ENCODE measurements at regions not wholly inside any gene's neighbourhood (a gene's known extent, or its start where the extent isn't known, plus 50 kb on each side); places are given as distances from the start of the nearest gene placed in this dataset.
"Not testable (repeated sequence)": the region's sequence is repeated elsewhere in the genome, so short reads cannot be mapped to it uniquely, and the experiment has no call there.

- DNase-seq (ENCODE audit: low read depth): no peak
These were observed 454.2 kb upstream of the KLHL29 start for GRCh38 chr2:22930781-22931180.

GRCh38 chr2:22932288-22932687 lies 452.7 kb upstream of the KLHL29 start:
- no peak for DNase-seq (ENCODE audit: low read depth)

DNA sequence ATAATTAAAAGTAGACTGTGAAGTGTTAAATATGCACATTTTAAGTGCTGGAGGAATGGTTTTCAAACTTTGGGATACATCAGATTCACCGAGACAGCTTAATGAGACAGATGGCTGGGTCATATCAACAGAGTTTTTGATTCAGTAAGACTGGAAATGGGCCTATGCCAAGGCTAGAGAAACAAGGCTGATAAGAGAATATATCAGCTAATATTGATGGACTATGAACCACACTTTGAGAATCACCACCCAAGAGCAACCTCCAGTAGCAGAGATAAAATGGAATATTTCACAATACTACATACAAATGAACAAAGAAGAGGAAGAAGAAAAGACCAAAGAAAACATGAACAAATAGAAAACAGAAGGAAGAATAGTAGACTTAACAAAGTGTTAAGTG lies 450.2 kb upstream of the KLHL29 start:
- DNase-seq (ENCODE audit: low read depth): no peak

GRCh38 chr2:22942441-22942840 lies 442.5 kb upstream of the KLHL29 start:
- no peak for DNase-seq (ENCODE audit: low read depth)

- no peak for DNase-seq (ENCODE audit: low read depth)
These were observed 440.8 kb upstream of the KLHL29 start for GRCh38 chr2:22944143-22944542.

GRCh38 chr2:22946553-22946952 lies 438.4 kb upstream of the KLHL29 start:
- DNase-seq (ENCODE audit: low read depth): no peak

GRCh38 chr2:22947741-22948140 lies 437.2 kb upstream of the KLHL29 start:
- DNase-seq (ENCODE audit: low read depth): no peak

DNA sequence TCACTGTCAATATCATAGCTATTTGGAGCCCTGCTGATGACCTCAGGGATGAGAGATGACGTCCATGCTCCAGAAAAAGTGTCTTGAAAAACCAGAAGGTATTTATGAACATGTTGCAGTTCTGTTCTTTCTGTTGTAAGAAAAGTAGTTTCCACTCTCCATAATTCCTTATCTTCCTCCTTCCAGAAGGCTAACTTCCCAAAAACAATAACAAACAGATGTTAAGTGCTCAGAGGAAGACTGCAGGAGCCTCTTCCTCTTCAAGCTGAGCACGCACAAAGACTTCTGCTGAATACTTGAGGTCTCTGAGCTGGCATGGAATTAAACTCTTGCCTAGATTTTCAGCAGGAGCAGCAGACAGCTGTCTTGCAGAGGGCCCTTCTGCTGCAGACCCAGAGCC lies 434.5 kb upstream of the KLHL29 start:
- no peak for DNase-seq (ENCODE audit: low read depth)

- no peak for DNase-seq (ENCODE audit: low read depth)
These were observed 432.2 kb upstream of the KLHL29 start for GRCh38 chr2:22952656-22953225.

DNA sequence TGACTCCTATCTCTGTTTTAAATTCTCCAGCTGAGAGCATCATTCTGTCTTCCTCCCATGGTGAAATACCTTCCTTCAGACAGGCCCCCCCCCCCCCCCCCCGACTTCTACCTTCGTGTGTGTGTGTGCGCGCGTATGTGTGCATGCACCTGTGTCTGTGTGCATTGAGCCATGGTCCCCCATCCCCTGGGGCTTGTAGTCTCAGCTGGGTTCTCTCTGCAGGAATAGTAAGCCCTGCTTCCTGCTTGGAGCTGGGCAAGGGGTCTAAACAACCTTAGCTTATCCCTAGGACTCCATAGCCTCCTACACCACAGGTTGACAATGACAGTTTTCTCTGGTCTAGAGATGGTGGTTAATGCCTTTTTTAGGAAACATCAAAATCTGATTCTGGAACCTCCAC lies 427.5 kb upstream of the KLHL29 start:
- DNase-seq (ENCODE audit: low read depth): no peak

GRCh38 chr2:22958308-22958707 lies 426.7 kb upstream of the KLHL29 start:
- DNase-seq (ENCODE audit: low read depth): no peak

DNA sequence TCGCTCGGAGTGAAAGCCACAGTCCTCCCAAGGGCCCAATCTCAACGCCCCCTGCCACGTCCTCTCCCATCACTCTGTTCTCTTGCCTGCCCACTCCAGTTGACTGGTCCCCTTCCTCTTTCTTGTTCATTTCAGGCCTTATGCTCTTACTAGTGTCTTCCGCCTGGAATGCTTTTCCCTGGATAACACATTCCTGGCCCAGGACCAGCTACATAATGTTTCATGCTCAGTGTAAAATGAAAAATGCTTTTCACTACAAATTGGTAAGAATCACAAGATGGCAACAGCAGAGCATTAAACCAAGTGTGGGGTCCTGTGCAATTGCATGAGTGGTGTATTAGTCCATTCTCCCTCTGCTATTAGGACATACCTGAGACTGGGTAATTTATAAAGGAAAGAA lies 417.2 kb upstream of the KLHL29 start:
- DNase-seq (ENCODE audit: low read depth): no peak

DNA sequence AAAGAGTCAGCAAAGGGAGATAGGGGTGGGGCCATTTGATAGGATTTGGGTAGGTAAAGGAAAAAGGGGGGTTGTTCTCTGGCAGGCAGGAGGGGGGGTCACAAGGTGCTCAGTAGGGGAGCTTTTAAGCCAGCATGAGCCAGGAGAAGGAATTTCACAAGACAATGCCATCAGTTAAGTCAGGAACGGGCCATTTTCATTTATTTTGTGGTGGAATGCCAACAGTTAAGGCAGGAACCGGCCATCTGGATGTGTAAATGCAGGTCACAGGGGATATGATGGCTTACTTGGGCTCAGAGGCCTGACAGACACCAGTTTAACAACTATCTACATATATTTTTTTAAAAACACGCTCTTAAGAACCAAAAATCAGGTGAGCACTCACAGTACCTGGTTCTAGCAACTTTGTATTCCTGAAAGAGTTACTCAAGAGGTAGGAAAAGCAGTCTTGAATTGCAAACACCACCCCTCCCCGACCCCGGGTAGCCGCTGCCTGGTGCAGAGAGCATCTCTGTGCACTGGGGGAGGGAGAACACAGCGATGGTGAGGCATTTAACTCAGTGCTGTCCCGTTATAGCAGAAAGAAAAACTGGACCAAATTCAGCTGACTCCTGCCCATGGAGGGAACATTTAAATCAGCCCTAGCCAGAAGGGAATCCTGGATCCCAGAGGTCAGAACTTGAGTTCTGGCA lies 414.5 kb upstream of the KLHL29 start:
- no peak for DNase-seq (ENCODE audit: low read depth)

DNA sequence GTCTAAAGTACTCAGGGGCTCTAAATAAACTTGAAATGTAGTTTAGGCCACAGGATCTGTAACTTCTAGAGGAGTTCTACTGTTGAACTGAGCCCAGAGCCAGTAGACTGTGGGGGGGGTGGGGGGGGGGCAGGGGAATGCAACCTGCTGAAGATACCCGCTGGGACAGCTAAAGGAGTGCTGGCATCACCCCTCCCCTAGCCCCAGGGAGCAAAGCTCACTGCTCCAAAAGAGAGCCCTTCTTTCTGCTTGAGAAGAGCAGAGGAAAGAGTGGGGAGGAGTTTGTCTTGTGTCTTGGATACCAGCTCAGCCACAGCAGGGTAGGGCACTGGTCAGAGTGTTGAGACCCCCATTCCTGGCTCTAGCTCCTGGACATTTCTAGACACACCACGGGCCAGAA lies 414.0 kb upstream of the KLHL29 start:
- no peak for DNase-seq (ENCODE audit: low read depth)

GRCh38 chr2:22981785-22982184 lies 403.2 kb upstream of the KLHL29 start:
- DNase-seq (ENCODE audit: low read depth): no peak

GRCh38 chr2:22984152-22984551 lies 400.8 kb upstream of the KLHL29 start:
- not testable (repeated sequence) for DNase-seq (ENCODE audit: low read depth)

- no peak for DNase-seq (ENCODE audit: low read depth)
These were observed 394.7 kb upstream of the KLHL29 start for GRCh38 chr2:22990246-22990645.

- no peak for DNase-seq (ENCODE audit: low read depth)
These were observed 393.1 kb upstream of the KLHL29 start for GRCh38 chr2:22991844-22992243.

DNA sequence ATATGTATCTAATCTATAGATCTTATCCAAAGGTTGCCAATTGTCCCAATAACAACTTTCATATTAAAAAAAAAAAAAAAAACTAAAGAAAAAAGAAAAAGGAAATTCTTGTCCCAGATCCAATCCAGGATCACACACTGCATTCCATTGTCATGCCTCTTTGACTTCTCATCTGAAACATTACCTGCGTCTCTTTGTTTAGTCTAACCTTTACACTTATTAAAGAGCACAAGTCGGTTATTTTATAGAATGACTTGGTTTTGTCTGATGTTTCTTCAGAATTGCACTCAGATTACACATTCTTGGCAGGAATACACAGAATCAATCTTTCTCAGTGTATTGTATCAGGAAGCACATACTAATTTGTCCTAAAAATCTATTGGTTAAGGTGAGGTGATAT lies 392.5 kb upstream of the KLHL29 start:
- DNase-seq (ENCODE audit: low read depth): no peak

- no peak for DNase-seq (ENCODE audit: low read depth)
These were observed 391.7 kb upstream of the KLHL29 start for GRCh38 chr2:22993250-22993649.

- no peak for DNase-seq (ENCODE audit: low read depth)
These were observed 389.4 kb upstream of the KLHL29 start for GRCh38 chr2:22995576-22995975.

- DNase-seq (ENCODE audit: low read depth): no peak
These were observed 388.1 kb upstream of the KLHL29 start for GRCh38 chr2:22996911-22997310.

DNA sequence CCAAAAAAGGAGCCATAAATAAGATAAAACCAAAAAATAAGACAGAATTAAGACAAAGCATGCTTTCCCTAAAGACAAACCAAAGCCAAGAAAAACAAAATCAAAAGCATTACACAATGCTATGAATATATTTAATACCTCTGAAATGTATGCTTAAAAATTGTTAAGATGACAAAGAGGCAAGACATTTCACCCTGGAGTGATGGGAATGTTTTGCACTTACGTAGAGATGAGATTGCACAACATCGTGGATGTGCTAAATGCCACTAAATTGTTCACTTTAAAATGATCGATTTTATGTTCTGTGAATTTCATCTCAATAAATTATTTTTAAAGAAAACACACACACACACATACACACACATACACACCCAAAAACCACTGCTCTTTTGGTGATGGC lies 386.6 kb upstream of the KLHL29 start:
- no peak for DNase-seq (ENCODE audit: low read depth)

DNA sequence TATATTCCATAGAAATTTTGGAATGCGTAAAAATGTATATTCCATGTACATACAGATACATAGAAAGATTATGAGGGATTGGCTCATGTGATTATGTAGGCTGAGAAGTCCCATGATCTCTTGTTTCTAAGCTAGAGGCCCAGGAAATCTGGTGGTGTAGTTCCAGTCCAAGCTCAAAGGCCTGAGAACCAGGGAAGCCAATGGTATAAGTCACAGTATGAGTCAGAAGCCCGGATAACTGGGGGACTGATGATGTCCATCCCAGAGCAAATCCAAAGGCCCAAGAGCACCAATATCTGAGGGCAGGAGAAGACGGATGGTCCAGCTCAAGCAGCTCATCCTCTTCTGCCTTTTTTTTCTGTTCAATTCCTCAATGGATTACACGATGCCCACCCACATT lies 385.0 kb upstream of the KLHL29 start:
- no peak for DNase-seq (ENCODE audit: low read depth)
